GM19035 (cell line): ENCODE measurements at regions not wholly inside any gene's neighbourhood (a gene's known extent, or its start where the extent isn't known, plus 50 kb on each side); places are given as distances from the start of the nearest gene placed in this dataset.
"Not testable (repeated sequence)": the region's sequence is repeated elsewhere in the genome, so short reads cannot be mapped to it uniquely, and the experiment has no call there.

Source experiments
- ATAC-seq: cut with Tn5 transposase; IDR thresholded peaks from one replicate; pipeline ENCODE4 v1.9.1; 2021; ENCODE audit not compliant: unreplicated experiment

- peak; percentile 71 for ATAC-seq
Observed at GRCh38 chr3:150303768-150304167, 104.3 kb upstream of the TSC22D2 start.

GRCh38 chr3:150302246-150302645 is 105.9 kb upstream of the TSC22D2 start:
- ATAC-seq: no peak

- ATAC-seq: no peak
Observed at GRCh38 chr3:150300852-150301517, 107.1 kb upstream of the TSC22D2 start.

- no peak for ATAC-seq
Observed at GRCh38 chr3:150300388-150300787, 107.7 kb upstream of the TSC22D2 start.

DNA sequence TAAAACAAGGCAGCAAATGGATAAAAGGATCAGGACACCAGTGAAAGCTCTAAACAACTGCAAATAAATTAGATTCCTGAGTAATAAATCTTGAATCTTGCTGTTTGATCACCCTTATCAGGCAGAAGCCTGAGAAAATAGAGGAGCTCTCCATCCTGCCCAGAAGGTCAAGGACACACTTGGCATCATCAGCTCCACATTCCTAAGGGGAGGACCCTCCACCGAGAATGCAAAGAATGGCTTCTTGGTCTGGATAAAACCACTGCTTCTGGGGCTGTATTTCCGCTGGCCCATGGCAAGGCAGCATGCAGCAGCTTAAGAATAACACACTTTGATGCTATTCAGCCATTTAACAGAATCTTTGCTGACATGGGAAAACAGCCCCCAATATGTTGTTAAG is 108.9 kb upstream of the TSC22D2 start:
- no peak for ATAC-seq

DNA sequence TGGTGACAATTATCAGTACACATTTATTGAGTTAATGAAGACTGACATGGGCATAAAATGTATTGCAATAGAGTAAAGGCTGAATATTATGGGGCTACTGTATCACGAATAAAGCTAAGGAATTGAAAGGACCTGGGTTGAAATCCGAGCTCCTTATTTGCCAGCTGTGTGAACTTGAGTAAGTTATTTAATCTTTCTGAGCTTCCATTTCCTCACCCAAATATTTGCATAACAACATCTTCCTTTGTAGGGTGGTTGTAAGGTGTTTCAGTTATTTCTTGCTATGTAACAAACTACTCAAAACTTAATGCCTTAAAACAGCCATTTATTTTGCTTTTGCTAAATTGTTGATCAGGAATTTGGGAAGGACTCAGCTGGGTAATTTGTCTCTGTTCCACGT is 111.1 kb upstream of the TSC22D2 start:
- no peak for ATAC-seq

GRCh38 chr3:150296123-150296735 is 111.9 kb upstream of the TSC22D2 start:
- no peak for ATAC-seq

GRCh38 chr3:150293401-150294001 is 114.6 kb upstream of the TSC22D2 start:
- no peak for ATAC-seq

DNA sequence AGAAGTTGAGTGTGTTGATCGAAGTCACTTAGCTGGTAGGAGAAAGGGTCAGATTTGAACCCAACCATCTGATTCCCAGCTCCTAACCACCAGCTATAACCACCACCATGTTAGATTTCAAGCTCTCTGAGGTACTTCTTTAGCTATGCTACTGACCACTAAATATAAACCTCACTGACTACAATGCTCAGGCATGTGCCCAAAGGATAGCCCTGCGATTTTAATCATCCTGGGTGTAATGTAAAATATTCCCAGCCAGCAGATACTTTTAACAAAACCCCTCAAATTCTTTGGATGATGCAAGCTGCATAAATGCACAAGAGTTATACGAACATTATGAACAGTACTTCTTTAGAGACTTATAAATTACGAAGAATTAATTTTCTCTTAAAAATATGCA is 115.2 kb upstream of the TSC22D2 start:
- ATAC-seq: no peak

DNA sequence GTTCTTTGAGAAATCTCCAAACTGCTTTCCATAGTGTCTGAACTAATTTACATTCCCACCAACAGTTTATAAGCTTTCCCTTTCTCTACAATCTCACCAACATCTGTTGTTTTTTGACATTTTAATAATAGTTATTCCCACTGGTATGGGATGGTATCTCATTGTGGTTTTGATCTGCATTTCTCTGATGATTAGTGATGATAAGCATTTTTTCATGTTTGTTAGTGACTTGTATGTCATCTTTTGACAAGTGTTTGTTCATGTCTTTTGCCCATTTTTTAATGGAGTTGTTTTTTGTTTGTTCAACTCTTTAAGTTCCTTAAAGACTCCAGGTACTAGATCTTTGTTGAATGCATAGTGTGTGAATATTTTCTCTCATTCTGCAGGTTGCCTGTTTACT is 116.6 kb upstream of the TSC22D2 start:
- ATAC-seq: no peak

DNA sequence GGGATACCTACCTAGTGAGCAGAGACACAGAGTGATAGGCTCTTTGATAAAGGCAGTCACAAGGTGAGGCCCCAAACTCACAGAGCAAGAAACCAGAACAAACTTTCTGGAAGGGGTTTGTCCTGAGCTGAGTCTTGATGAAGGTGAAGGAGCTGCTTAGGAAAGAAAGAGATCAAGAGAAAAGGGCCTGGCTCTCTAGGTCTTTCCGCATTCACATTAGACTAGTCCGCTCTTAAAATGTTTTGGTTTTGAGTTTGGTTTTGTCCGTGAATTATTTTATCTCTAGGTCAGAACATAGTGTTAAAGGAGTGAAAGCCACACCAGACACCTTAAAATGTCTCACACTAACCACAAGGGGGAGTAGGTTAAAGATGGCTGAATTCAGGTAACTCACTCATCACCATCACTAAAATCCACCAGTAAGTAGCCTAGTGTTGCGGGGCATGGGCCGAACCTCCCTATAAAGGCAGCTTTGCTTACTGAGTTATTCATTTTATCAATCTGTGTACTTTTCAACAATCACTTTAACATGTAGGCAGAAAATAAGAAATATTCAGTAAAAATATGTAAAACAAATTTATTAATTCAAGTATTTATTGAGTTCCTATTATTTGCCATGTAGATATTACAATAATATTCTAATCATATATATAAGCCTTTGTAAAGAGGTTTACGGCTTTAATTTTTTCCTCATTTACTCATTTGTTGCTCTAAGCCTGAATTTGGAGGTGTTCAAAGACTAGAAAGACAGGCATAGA is 121.5 kb upstream of the TSC22D2 start:
- no peak for ATAC-seq

GRCh38 chr3:150285601-150286000 is 122.5 kb upstream of the TSC22D2 start:
- ATAC-seq: no peak

DNA sequence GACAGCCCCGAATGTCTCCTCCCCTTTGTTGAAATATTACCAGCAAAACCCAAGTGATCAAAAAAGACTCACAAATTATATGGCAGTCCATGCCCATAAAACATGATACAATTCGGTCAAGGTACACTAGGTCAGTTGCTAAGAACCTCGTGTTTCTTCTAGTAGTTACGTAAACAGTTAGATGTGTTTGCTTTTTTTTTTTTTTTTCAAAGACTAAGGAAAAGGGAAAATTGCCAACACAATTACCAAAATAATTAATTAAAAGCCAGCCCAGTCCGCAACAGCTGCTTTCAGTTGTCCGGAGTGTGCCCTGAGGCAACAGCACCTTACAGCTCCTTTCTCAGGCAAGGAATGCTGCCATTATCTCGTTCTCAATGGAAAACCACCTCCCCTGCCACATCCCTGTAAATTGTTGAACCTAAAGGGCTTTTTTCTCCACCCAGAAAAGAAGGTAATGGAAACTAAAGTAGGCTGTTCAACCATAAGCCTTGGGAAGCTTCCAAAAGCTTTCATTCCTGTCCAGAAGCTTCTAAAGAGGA is 129.2 kb upstream of the TSC22D2 start:
- ATAC-seq: no peak

DNA sequence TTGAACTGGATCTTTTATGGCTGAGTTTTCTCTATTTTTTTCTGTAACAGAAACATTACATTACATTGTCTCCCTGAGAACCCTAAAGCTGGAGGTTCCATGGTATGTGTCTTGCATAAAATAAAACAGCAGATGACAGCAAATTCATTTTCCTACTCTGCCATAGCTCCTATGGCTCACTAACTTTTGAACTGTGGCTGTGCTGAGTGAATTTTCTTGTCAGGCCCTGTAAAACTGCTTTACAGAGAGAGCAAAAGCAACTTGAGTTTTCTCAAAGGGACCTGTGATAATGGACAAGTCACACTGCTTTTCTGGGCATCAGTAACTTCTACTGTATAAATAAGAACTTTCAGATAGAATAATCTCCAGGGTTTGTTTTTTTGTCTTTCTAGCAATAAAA is 129.9 kb upstream of the TSC22D2 start:
- no peak for ATAC-seq

DNA sequence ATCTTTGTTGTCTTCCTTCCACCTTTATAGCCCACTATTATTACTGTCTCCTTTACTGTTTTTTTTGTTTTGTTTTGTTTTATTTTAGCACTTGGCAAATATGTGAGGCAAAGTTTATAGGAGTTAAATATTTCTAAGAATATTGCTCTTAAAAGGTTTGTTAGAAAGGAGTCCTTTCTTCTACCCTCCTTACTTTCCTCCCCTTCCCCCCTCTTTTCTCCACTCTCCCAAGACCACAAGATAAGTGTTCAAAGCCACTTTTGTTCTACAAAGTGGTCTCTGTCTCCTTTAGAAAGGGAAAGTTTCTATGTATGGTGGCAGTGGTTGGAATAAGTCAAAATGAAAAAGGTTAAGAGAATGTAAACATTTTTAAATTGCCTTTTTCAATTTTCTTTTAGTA is 130.7 kb upstream of the TSC22D2 start:
- no peak for ATAC-seq

GRCh38 chr3:150275941-150276340 is 132.2 kb upstream of the TSC22D2 start:
- no peak for ATAC-seq

GRCh38 chr3:150274372-150274771 is 133.7 kb upstream of the TSC22D2 start:
- no peak for ATAC-seq

GRCh38 chr3:150273396-150273795 is 134.7 kb upstream of the TSC22D2 start:
- ATAC-seq: no peak

- ATAC-seq: no peak
Observed at GRCh38 chr3:150271591-150271960, 136.5 kb upstream of the TSC22D2 start.

GRCh38 chr3:150270883-150271590 is 137.1 kb upstream of the TSC22D2 start:
- ATAC-seq: no peak

DNA sequence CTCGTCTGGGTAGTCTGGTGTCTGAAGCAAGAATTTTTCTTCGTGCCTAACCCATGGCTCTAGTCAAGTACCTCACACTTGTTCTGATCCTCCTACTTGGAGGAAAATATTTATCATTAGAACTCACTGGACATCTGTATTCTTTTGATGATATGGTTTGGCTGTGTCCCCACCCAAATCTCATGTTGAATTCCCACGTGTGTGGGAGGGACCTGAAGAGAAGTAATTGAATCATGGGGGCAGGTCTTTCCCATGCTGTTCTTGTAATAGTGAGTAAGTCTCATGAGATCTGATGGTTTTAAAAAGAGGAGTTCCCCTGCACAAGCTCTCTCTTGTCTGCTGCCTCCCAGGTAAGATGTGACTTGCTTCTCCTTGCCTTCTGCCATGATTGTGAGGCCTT is 137.7 kb upstream of the TSC22D2 start:
- not testable (repeated sequence) for ATAC-seq
